ENCODE measurements at regions not wholly inside any gene's neighbourhood (a gene's known extent, or its start where the extent isn't known, plus 50 kb on each side); places are given as distances from the start of the nearest gene placed in this dataset.

DNA sequence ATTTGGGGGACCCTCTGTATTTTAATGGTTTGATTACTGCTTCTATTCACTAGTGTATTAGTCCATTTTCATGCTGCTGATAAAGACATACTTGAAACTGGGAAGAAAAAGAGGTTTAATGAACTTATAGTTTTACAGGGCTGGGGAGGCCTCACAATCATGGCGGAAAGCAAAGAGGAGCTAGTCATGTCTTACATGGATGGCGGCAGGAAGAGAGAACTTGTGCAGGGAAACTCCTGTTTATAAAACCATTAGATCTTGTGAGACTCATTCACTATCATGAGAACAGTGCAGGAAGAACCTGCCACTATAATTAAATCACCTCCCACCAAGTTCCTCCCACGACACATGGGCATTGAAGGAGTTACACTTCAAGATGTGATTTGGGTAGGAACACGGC, 464.5 kb upstream of the RGS18 start:
- no peaks in the 10 kb centered on the region for H3K36me3 Mint-ChIP-seq
- H3K27ac ChIP-seq (ENCODE audit: low read length): no peak overlapping the region
- DNase-seq (no peak), ATAC-seq (no peak)
- H3K27me3 Mint-ChIP-seq (ENCODE audit: low read depth in 2 of 2): no peaks in the 10 kb centered on the region
- no peak overlapping the region for H3K4me3 ChIP-seq (ENCODE audit: low read length)
- 87% methylated on average over 4 of the region's 4 CpGs for WGBS (ENCODE audit: insufficient coverage)
- intact Hi-C loops (cut with micrococcal nuclease): no loop called here
- peaks cover 0 to 9% of the 10 kb centered on the region in 2 donors for H3K4me1 Mint-ChIP-seq
- H3K27ac Mint-ChIP-seq: no peak overlapping the region
- TF ChIP-seq, protein P1, sequence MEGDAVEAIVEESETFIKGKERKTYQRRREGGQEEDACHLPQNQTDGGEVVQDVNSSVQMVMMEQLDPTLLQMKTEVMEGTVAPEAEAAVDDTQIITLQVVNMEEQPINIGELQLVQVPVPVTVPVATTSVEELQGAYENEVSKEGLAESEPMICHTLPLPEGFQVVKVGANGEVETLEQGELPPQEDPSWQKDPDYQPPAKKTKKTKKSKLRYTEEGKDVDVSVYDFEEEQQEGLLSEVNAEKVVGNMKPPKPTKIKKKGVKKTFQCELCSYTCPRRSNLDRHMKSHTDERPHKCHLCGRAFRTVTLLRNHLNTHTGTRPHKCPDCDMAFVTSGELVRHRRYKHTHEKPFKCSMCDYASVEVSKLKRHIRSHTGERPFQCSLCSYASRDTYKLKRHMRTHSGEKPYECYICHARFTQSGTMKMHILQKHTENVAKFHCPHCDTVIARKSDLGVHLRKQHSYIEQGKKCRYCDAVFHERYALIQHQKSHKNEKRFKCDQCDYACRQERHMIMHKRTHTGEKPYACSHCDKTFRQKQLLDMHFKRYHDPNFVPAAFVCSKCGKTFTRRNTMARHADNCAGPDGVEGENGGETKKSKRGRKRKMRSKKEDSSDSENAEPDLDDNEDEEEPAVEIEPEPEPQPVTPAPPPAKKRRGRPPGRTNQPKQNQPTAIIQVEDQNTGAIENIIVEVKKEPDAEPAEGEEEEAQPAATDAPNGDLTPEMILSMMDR (IDR thresholded peaks at IDR 0.05): no peak
- peaks cover 3% of the 10 kb centered on the region for H3K9me3 ChIP-seq (ENCODE audit: control insufficient read depth, insufficient read depth, low read length)
- H3K27me3 ChIP-seq (ENCODE audit: control insufficient read depth, insufficient read depth, low read length): no peaks in the 10 kb centered on the region
- H3K4me3 Mint-ChIP-seq: no peak overlapping the region
- peaks cover 9 to 10% of the 10 kb centered on the region in 2 donors for H3K9me3 Mint-ChIP-seq
- no peaks in the 10 kb centered on the region for H3K4me1 ChIP-seq (ENCODE audit: control insufficient read depth, insufficient read depth, low read length)
- no peaks in the 10 kb centered on the region for H3K36me3 ChIP-seq (ENCODE audit: control insufficient read depth, insufficient read depth, low read length)

DNA sequence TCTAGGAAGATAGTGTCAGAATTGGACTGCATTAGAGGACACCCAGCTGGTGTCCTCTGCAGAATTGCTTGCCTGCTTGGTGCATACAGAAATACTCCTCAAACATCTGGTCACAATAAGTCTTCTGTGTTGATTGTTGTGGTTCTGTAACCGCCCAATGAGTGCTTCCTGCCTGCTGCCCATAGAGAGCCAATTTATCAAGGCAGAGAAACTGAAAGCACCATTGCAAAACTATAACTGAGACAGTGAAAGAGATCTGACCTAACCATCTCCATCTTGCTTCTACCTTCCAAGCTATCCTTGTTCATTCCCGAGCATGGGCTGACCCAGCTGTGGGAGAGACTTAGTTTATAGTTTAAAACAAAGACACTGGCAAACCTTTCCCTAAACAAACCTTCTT, 462.4 kb upstream of the RGS18 start:
- Histone ChIP-seq H3K4me1 (ENCODE audit: control insufficient read depth, insufficient read depth, low read length) (no peaks in the 10 kb centered on the region), H3K4me3 (ENCODE audit: low read length) (no peak overlapping the region), H3K27ac (ENCODE audit: low read length) (no peak overlapping the region), H3K27me3 (ENCODE audit: control insufficient read depth, insufficient read depth, low read length) (no peaks in the 10 kb centered on the region), H3K9me3 (ENCODE audit: control insufficient read depth, insufficient read depth, low read length) (peaks cover 3% of the 10 kb centered on the region), H3K36me3 (ENCODE audit: control insufficient read depth, insufficient read depth, low read length) (no peaks in the 10 kb centered on the region)
- no peak overlapping the region for H3K4me3 Mint-ChIP-seq
- H3K36me3 Mint-ChIP-seq: no peaks in the 10 kb centered on the region
- TF ChIP-seq, protein P1 (IDR thresholded peaks at IDR 0.05): no peak
- WGBS (ENCODE audit: insufficient coverage): 15% methylated on average over 1 of the region's 2 CpGs
- no peak for DNase-seq
- no peak overlapping the region for H3K27ac Mint-ChIP-seq
- intact Hi-C loops (cut with micrococcal nuclease): no loop called here
- peaks cover 0 to 9% of the 10 kb centered on the region in 2 donors for H3K4me1 Mint-ChIP-seq
- peaks cover 11 to 12% of the 10 kb centered on the region in 2 donors for H3K9me3 Mint-ChIP-seq
- no peaks in the 10 kb centered on the region for H3K27me3 Mint-ChIP-seq (ENCODE audit: low read depth in 2 of 2)
- no peak for ATAC-seq

- Mint-ChIP-seq H3K9me3 (peaks cover 12 to 16% of the 10 kb centered on the region in 2 donors), H3K4me1 (peaks cover 0 to 9% of the 10 kb centered on the region in 2 donors), H3K27me3 (ENCODE audit: low read depth in 2 of 2) (no peaks in the 10 kb centered on the region), H3K27ac (no peak overlapping the region), H3K36me3 (no peaks in the 10 kb centered on the region), H3K4me3 (no peak overlapping the region)
- no peaks in the 10 kb centered on the region for H3K4me1 ChIP-seq (ENCODE audit: control insufficient read depth, insufficient read depth, low read length)
- H3K27ac ChIP-seq (ENCODE audit: low read length): no peak overlapping the region
- H3K27me3 ChIP-seq (ENCODE audit: control insufficient read depth, insufficient read depth, low read length): no peaks in the 10 kb centered on the region
- intact Hi-C loops (cut with micrococcal nuclease): no loop called here
- no peak overlapping the region for H3K4me3 ChIP-seq (ENCODE audit: low read length)
- TF ChIP-seq, protein P1 (IDR thresholded peaks at IDR 0.05): no peak
- DNase-seq: no peak
- H3K36me3 ChIP-seq (ENCODE audit: control insufficient read depth, insufficient read depth, low read length): no peaks in the 10 kb centered on the region
- WGBS (ENCODE audit: insufficient coverage): 85% methylated on average over 2 of the region's 3 CpGs
- peaks cover 3% of the 10 kb centered on the region for H3K9me3 ChIP-seq (ENCODE audit: control insufficient read depth, insufficient read depth, low read length)
- ATAC-seq: no peak
Measured at GRCh38 chr1:191696354-191696753, 461.9 kb upstream of the RGS18 start.

DNA sequence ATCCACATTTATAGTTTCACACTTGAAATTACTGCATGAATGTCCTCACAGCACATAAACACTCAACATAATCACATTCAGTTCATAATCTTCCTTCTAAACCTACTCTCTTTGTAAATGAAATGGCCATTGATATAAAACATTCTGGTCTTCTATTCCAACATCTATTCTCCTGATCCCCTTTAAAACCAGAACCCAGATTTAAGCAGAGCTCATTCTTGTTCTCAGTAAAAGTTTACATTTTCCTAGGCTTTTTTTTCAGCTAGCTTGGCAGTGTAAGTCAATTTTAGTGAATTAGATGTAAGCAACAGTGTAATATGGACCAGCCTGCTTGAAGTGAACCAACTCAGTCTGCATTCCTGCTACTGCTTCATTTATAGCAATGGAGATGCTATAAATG, 460.7 kb upstream of the RGS18 start:
- TF ChIP-seq, protein P1 (IDR thresholded peaks at IDR 0.05): no peak
- H3K9me3 Mint-ChIP-seq: peaks cover 15 to 18% of the 10 kb centered on the region in 2 donors
- Histone ChIP-seq H3K27ac (ENCODE audit: low read length) (no peak overlapping the region), H3K4me1 (ENCODE audit: control insufficient read depth, insufficient read depth, low read length) (no peaks in the 10 kb centered on the region), H3K9me3 (ENCODE audit: control insufficient read depth, insufficient read depth, low read length) (peaks cover 3% of the 10 kb centered on the region), H3K27me3 (ENCODE audit: control insufficient read depth, insufficient read depth, low read length) (no peaks in the 10 kb centered on the region), H3K4me3 (ENCODE audit: low read length) (no peak overlapping the region), H3K36me3 (ENCODE audit: control insufficient read depth, insufficient read depth, low read length) (no peaks in the 10 kb centered on the region)
- no peak overlapping the region for H3K4me3 Mint-ChIP-seq
- H3K4me1 Mint-ChIP-seq: peaks cover 0 to 9% of the 10 kb centered on the region in 2 donors
- DNase-seq: no peak
- H3K36me3 Mint-ChIP-seq: no peaks in the 10 kb centered on the region
- H3K27me3 Mint-ChIP-seq (ENCODE audit: low read depth in 2 of 2): no peaks in the 10 kb centered on the region
- intact Hi-C loops (cut with micrococcal nuclease): no loop called here
- ATAC-seq: no peak
- no peak overlapping the region for H3K27ac Mint-ChIP-seq

Measured in natural killer cell (primary cell).